A549 (cell line): ENCODE measurements at regions not wholly inside any gene's neighbourhood (a gene's known extent, or its start where the extent isn't known, plus 50 kb on each side); places are given as distances from the start of the nearest gene placed in this dataset.

Source experiments
- ATAC-seq, 2 experiments: fragments of 200-7000 bp in 1 of 2; fragments of >200 bp in 1 of 2; cut with Nextera tagmentation in 1 of 2; cut with Tn5 transposase in 1 of 2; 3 replicates each; pipeline versions ENCODE4 v1.8.0 to v1.9.1; 2018 to 2020; ENCODE audit warnings: mild to moderate bottlenecking in 1 of 2, moderate library complexity in 1 of 2
- CTCF ChIA-PET: fragments of 300-600 bp; sonication (Branson Sonifier 250); formaldehyde crosslinking; extraction: SDS; loops from one replicate; lab custom pipeline; 2021; ENCODE audit warnings: antibody characterized with exemption, inconsistent platforms; lab: Yijun Ruan, JAX
- POLR2A ChIA-PET: fragments of 350-600 bp; formaldehyde crosslinking; extraction: SDS; loops from one replicate; lab custom pipeline; 2021; ENCODE audit warnings: antibody characterized with exemption, inconsistent platforms; lab: Yijun Ruan, JAX
- DNase-seq, 2 experiments: peaks; one replicate each; pipeline versions ENCODE4 v3.0.0 to v3.0.0-alpha.2; 2011 to 2016; ENCODE audit warnings: low read depth in 1 of 2, low spot score in 1 of 2
- FAIRE-seq: peaks from 2 replicates; lab custom pipeline; 2011; peaks lifted over from hg19 to GRCh38; lab: Jason Lieb, UNC
- H3K27ac ChIP-seq, 2 experiments: fragments of >200 bp; sonication (Bioruptor Twin); formaldehyde crosslinking; 3 replicates each; pipeline ENCODE4 v1.5.1; 2016 to 2017
- H3K4me1 ChIP-seq: fragments of >200 bp; sonication (Bioruptor Twin); formaldehyde crosslinking; 3 replicates; pipeline ENCODE4 v1.6.1; 2016
- H3K4me2 ChIP-seq: fragments of >200 bp; sonication (Bioruptor Twin); formaldehyde crosslinking; 3 replicates; pipeline ENCODE4 v1.6.1; 2016
- H3K4me3 ChIP-seq: fragments of >200 bp; sonication (Bioruptor Twin); formaldehyde crosslinking; 3 replicates; pipeline ENCODE4 v1.5.1; 2016
- H3K9me3 ChIP-seq: fragments of >200 bp; sonication (Bioruptor Twin); formaldehyde crosslinking; 3 replicates; pipeline ENCODE4 v1.6.1; 2016
- BHLHE40 ChIP-seq: IDR thresholded peaks from 2 replicates; pipeline ENCODE4 v1.6.1; 2012; ENCODE audit warnings: low read depth, low read length, inconsistent platforms
- CBX2 ChIP-seq: fragments of 200-600 bp; sonication (generic); IDR thresholded peaks from 2 replicates; pipeline ENCODE4 v1.6.1; 2016; ENCODE audit warnings: low read depth, mild to moderate bottlenecking, borderline replicate concordance
- CBX8 ChIP-seq: fragments of 200-600 bp; sonication (generic); IDR thresholded peaks from 2 replicates; pipeline ENCODE4 v1.6.1; 2016
- CEBPB ChIP-seq, 2 experiments: fragments of >200 bp in 1 of 2; sonication (Bioruptor Twin) in 1 of 2; formaldehyde crosslinking in 1 of 2; IDR thresholded peaks; 2 replicates each; pipeline ENCODE4 v1.6.1; 2012 to 2016
- CTCF ChIP-seq: fragments of >200 bp; sonication (Bioruptor Twin); formaldehyde crosslinking; IDR thresholded peaks from 3 replicates; pipeline ENCODE4 v1.5.1; 2016
- E2F6 ChIP-seq: IDR thresholded peaks from 2 replicates; pipeline ENCODE4 v1.6.1; 2012; ENCODE audit warnings: low read depth, borderline replicate concordance
- ELK1 ChIP-seq: fragments of 150-350 bp; IDR thresholded peaks from 2 replicates; pipeline ENCODE4 v1.6.1; 2014; ENCODE audit warnings: low read depth, mild to moderate bottlenecking, low read length
- EP300 ChIP-seq, 2 experiments: fragments of >200 bp; sonication (Bioruptor Twin); formaldehyde crosslinking; IDR thresholded peaks; 2 replicates in 1 of 2; 3 replicates in 1 of 2; pipeline ENCODE4 v1.6.1; 2016 to 2017
- FOSB ChIP-seq: fragments of 250-450 bp; sonication (Bioruptor Pico); IDR thresholded peaks from 2 replicates; pipeline ENCODE4 v1.5.0; 2020; ENCODE audit warnings: mild to moderate bottlenecking, moderate library complexity
- FOXS1 ChIP-seq: fragments of 250-450 bp; sonication (Bioruptor Pico); IDR thresholded peaks from 2 replicates; pipeline ENCODE4 v1.5.0; 2020; ENCODE audit warnings: mild to moderate bottlenecking, moderate library complexity
- GATA3 ChIP-seq: IDR thresholded peaks from 2 replicates; pipeline ENCODE4 v1.6.1; 2012; ENCODE audit warnings: borderline replicate concordance
- HES2 ChIP-seq: fragments of >200 bp; sonication (Bioruptor Twin); formaldehyde crosslinking; IDR thresholded peaks from 2 replicates; pipeline ENCODE4 v1.6.1; 2016
- HEYL ChIP-seq: fragments of 250-450 bp; sonication (Bioruptor Pico); IDR thresholded peaks from 2 replicates; pipeline ENCODE4 v1.8.0; 2021; ENCODE audit warnings: mild to moderate bottlenecking, moderate library complexity
- HOXA7 ChIP-seq: fragments of 250-450 bp; sonication (Bioruptor Pico); IDR thresholded peaks from 2 replicates; pipeline ENCODE4 v1.5.0; 2020; ENCODE audit warnings: mild to moderate bottlenecking, moderate library complexity
- HOXB5 ChIP-seq: fragments of 250-450 bp; sonication (Bioruptor Pico); IDR thresholded peaks from 2 replicates; pipeline ENCODE4 v1.5.0; 2020; ENCODE audit warnings: mild to moderate bottlenecking, moderate library complexity
- KDM1A ChIP-seq: fragments of 200-600 bp; sonication (generic); IDR thresholded peaks from 2 replicates; pipeline ENCODE4 v1.6.1; 2016; ENCODE audit warnings: low read depth, mild to moderate bottlenecking
- KDM5A ChIP-seq: fragments of 200-600 bp; sonication (generic); IDR thresholded peaks from 2 replicates; pipeline ENCODE4 v1.6.1; 2016; ENCODE audit warnings: antibody characterized with exemption, mild to moderate bottlenecking
- MAFK ChIP-seq: fragments of 450-650 bp; IDR thresholded peaks from 2 replicates; pipeline ENCODE4 v1.6.1; 2014; ENCODE audit not compliant: partially characterized antibody
- MAZ ChIP-seq: fragments of 150-350 bp; IDR thresholded peaks from 2 replicates; pipeline ENCODE4 v1.6.1; 2014; ENCODE audit warnings: antibody characterized with exemption, low read depth, low read length, borderline replicate concordance
- MYC ChIP-seq: IDR thresholded peaks from 2 replicates; pipeline ENCODE4 v1.6.1; 2012; ENCODE audit warnings: mild to moderate bottlenecking, inconsistent platforms, low read length, improper control_type of control experiment, borderline replicate concordance
- NFE2L2 ChIP-seq: fragments of 150-350 bp; conservative IDR thresholded peaks from 2 replicates; pipeline ENCODE4 v1.6.1; 2014; ENCODE audit warnings: low read length
- NR3C1 ChIP-seq: fragments of >200 bp; sonication (Bioruptor Twin); formaldehyde crosslinking; IDR thresholded peaks from 3 replicates; pipeline ENCODE4 v1.6.1; 2017
- PHF8 ChIP-seq: fragments of 200-600 bp; sonication (generic); IDR thresholded peaks from 2 replicates; pipeline ENCODE4 v1.6.1; 2016; ENCODE audit warnings: low read depth, mild to moderate bottlenecking, antibody characterized with exemption, moderate library complexity, borderline replicate concordance
- POLR2A ChIP-seq: IDR thresholded peaks from 2 replicates; pipeline ENCODE4 v1.6.1; 2012; ENCODE audit warnings: mild to moderate bottlenecking, low read length
- POLR2AphosphoS2 ChIP-seq: conservative IDR thresholded peaks from 2 replicates; pipeline ENCODE4 v1.6.1; 2012; ENCODE audit warnings: low read length, improper control_type of control experiment, inconsistent platforms
- RARB ChIP-seq: fragments of 250-450 bp; sonication (Bioruptor Pico); IDR thresholded peaks from 2 replicates; pipeline ENCODE4 v1.8.0; 2021; ENCODE audit warnings: mild to moderate bottlenecking, moderate library complexity
- RCOR1 ChIP-seq: fragments of 150-350 bp; IDR thresholded peaks from 2 replicates; pipeline ENCODE4 v1.6.1; 2014; ENCODE audit warnings: antibody characterized with exemption, low read length, low read depth
- RFX5 ChIP-seq: fragments of 450-650 bp; IDR thresholded peaks from 2 replicates; pipeline ENCODE4 v1.7.1; 2014; ENCODE audit warnings: antibody characterized with exemption, mild to moderate bottlenecking, moderate library complexity
- TFCP2L1 ChIP-seq: fragments of 250-450 bp; sonication (Bioruptor Pico); IDR thresholded peaks from 2 replicates; pipeline ENCODE4 v1.5.0; 2021; ENCODE audit warnings: mild to moderate bottlenecking
- TP53 ChIP-seq: fragments of 250-450 bp; sonication (Bioruptor Pico); IDR thresholded peaks from 2 replicates; pipeline ENCODE4 v1.5.0; 2021; ENCODE audit warnings: mild to moderate bottlenecking, moderate library complexity
- ZSCAN20 ChIP-seq: fragments of 250-450 bp; sonication (Bioruptor Pico); IDR thresholded peaks from 2 replicates; pipeline ENCODE4 v1.8.0; 2022; ENCODE audit warnings: mild to moderate bottlenecking, moderate library complexity
- WGBS: methylation state at CpG from one replicate; pipeline ENCODE4 v1.1.6; 2017; ENCODE audit errors: missing lambda C conversion rate; 5-methylcytosine and 5-hydroxymethylcytosine counted together

- Histone ChIP-seq H3K4me3 (no peak overlapping the region), H3K9me3 (no peaks in the 10 kb centered on the region), H3K27ac (no peak overlapping the region)
- 62% methylated on average over 2 of the region's 2 CpGs for WGBS
- TF ChIP-seq KDM1A (no peak), BHLHE40 (no peak), PHF8 (no peak), FOSB (CRISPR knock-in tag) (no peak), E2F6 (no peak), MAZ (no peak), HOXB5 (CRISPR knock-in tag) (no peak), POLR2A (no peak), KDM5A (no peak), FOXS1 (CRISPR knock-in tag) (no peak), POLR2AphosphoS2 (no peak), ZSCAN20 (no peak), CBX2 (no peak), ELK1 (no peak), HES2 (no peak), RCOR1 (no peak), GATA3 (no peak)
- TF ChIP-seq, all 56 proteins: peak for 0
- Histone ChIP-seq H3K4me2 (no peak overlapping the region), H3K4me1 (peaks cover 13% of the 10 kb centered on the region; the same call in 2 of the 3 replicates)
- no peak for ATAC-seq
- POLR2A ChIA-PET = no interaction called here
- DNase-seq = no peak
- CTCF ChIA-PET = no interaction called here
- FAIRE-seq = no peak
Observed at GRCh38 chr7:32145911-32146310, 75.7 kb upstream of the PDE1C start.

GRCh38 chr7:32144676-32145075, 74.5 kb upstream of the PDE1C start:
- no peak for DNase-seq
- ChIA-PET CTCF (interaction anchor here (1.0 kb wide), 1 partner anchor 362 kb away, joined by 3 read pairs; no protein-coding TSS in a partner anchor), POLR2A (no interaction called here)
- no peaks in the 10 kb centered on the region for H3K9me3 ChIP-seq
- H3K4me1 ChIP-seq = peaks cover 13% of the 10 kb centered on the region; the same call in 2 of the 3 replicates
- H3K4me2 ChIP-seq = no peak overlapping the region
- FAIRE-seq = no peak
- ATAC-seq = no peak
- TF ChIP-seq KDM1A (no peak), MYC (no peak), RARB (no peak), HEYL (CRISPR knock-in tag) (no peak), EP300 (IDR thresholded peaks at IDR 0.05) (no peak), MAFK (no peak), TFCP2L1 (no peak), CTCF (no peak), TP53 (CRISPR knock-in tag) (no peak), NR3C1 (no peak), PHF8 (no peak), CEBPB (IDR thresholded peaks at IDR 0.05) (no peak), CBX2 (no peak), RFX5 (no peak), ELK1 (no peak), CBX8 (no peak), NFE2L2 (no peak), HOXA7 (CRISPR knock-in tag) (no peak)
- no peak overlapping the region for H3K27ac ChIP-seq
- 72% methylated on average over 4 of the region's 4 CpGs for WGBS
- no peak overlapping the region for H3K4me3 ChIP-seq
